Osteocyte (in vitro differentiated cells): ENCODE measurements at regions not wholly inside any gene's neighbourhood (a gene's known extent, or its start where the extent isn't known, plus 50 kb on each side); places are given as distances from the start of the nearest gene placed in this dataset.
"Not testable (repeated sequence)": the region's sequence is repeated elsewhere in the genome, so short reads cannot be mapped to it uniquely, and the experiment has no call there.

ENCODE experiments used
- DNase-seq: peaks from one replicate; pipeline ENCODE4 v3.0.0; 2021; ENCODE audit warnings: mixed read lengths; ENCODE audit not compliant: unreplicated experiment; ENCODE audit errors: extremely low spot score
- H3K27ac Mint-ChIP-seq: one replicate; pipeline ENCODE4 v1.8.0; 2021; ENCODE audit warnings: mild to moderate bottlenecking, mixed read lengths; ENCODE audit not compliant: unreplicated experiment
- H3K27me3 Mint-ChIP-seq: one replicate; pipeline ENCODE4 v1.8.0; 2021; ENCODE audit warnings: mixed read lengths; ENCODE audit not compliant: unreplicated experiment
- H3K36me3 Mint-ChIP-seq: one replicate; pipeline ENCODE4 v1.8.0; 2021; ENCODE audit warnings: mixed read lengths; ENCODE audit not compliant: unreplicated experiment
- H3K4me1 Mint-ChIP-seq: one replicate; pipeline ENCODE4 v1.8.0; 2021; ENCODE audit warnings: mixed read lengths; ENCODE audit not compliant: unreplicated experiment
- H3K4me3 Mint-ChIP-seq: one replicate; pipeline ENCODE4 v1.8.0; 2021; ENCODE audit warnings: mild to moderate bottlenecking, moderate library complexity, mixed read lengths; ENCODE audit not compliant: unreplicated experiment
- H3K9me3 Mint-ChIP-seq: one replicate; pipeline ENCODE4 v1.8.0; 2021; ENCODE audit warnings: mixed read lengths; ENCODE audit not compliant: unreplicated experiment
- CTCF ChIP-seq: fragments of 200-600 bp; sonication (generic); IDR thresholded peaks from 2 replicates; pipeline ENCODE4 v1.5.0; 2021; ENCODE audit warnings: antibody characterized with exemption, mild to moderate bottlenecking, moderate library complexity

- peaks cover 19% of the 10 kb centered on the region for H3K27me3 Mint-ChIP-seq
- no peak for DNase-seq
- H3K27ac Mint-ChIP-seq, result no peak overlapping the region
- no peaks in the 10 kb centered on the region for H3K9me3 Mint-ChIP-seq
- H3K36me3 Mint-ChIP-seq, result no peaks in the 10 kb centered on the region
- TF ChIP-seq CTCF, result no peak
- no peak overlapping the region for H3K4me3 Mint-ChIP-seq
- no peaks in the 10 kb centered on the region for H3K4me1 Mint-ChIP-seq
Observed at GRCh38 chr5:60060389-60060788, 166.9 kb upstream of the PDE4D start.

GRCh38 chr5:60056191-60056590 is 162.7 kb upstream of the PDE4D start:
- Mint-ChIP-seq H3K27ac (no peak overlapping the region), H3K4me3 (no peak overlapping the region)
- no peak for TF ChIP-seq CTCF

GRCh38 chr5:60055168-60055567 is 161.6 kb upstream of the PDE4D start:
- H3K27me3 Mint-ChIP-seq, result peaks cover 7% of the 10 kb centered on the region
- no peaks in the 10 kb centered on the region for H3K4me1 Mint-ChIP-seq
- H3K27ac Mint-ChIP-seq, result no peak overlapping the region
- TF ChIP-seq CTCF, result no peak
- H3K9me3 Mint-ChIP-seq, result peaks cover 19% of the 10 kb centered on the region
- H3K4me3 Mint-ChIP-seq, result no peak overlapping the region
- no peaks in the 10 kb centered on the region for H3K36me3 Mint-ChIP-seq
- no peak for DNase-seq

More at GRCh38 chr5:60056191-60056590, 162.7 kb upstream of the PDE4D start:
- Mint-ChIP-seq H3K36me3 (no peaks in the 10 kb centered on the region), H3K9me3 (peaks cover 11% of the 10 kb centered on the region), H3K27me3 (peaks cover 15% of the 10 kb centered on the region), H3K4me1 (no peaks in the 10 kb centered on the region)
- DNase-seq, result no peak

- H3K4me1 Mint-ChIP-seq, H3K36me3 Mint-ChIP-seq, H3K27ac Mint-ChIP-seq, DNase-seq, H3K4me3 Mint-ChIP-seq, H3K9me3 Mint-ChIP-seq: not testable (repeated sequence)
- peaks cover 13% of the 10 kb centered on the region for H3K27me3 Mint-ChIP-seq
Observed at GRCh38 chr5:60041996-60042664, 148.6 kb upstream of the PDE4D start.

- not testable (repeated sequence) for H3K4me3 Mint-ChIP-seq, H3K4me1 Mint-ChIP-seq, H3K27ac Mint-ChIP-seq, H3K36me3 Mint-ChIP-seq, DNase-seq, H3K9me3 Mint-ChIP-seq
- peaks cover 15% of the 10 kb centered on the region for H3K27me3 Mint-ChIP-seq
Observed at GRCh38 chr5:60041508-60041907, 148.0 kb upstream of the PDE4D start.

- no peak for DNase-seq
- H3K4me1 Mint-ChIP-seq, result peaks cover 2% of the 10 kb centered on the region
- no peak overlapping the region for H3K4me3 Mint-ChIP-seq
- H3K27me3 Mint-ChIP-seq, result peaks cover 8% of the 10 kb centered on the region
- H3K9me3 Mint-ChIP-seq, result no peaks in the 10 kb centered on the region
- H3K27ac Mint-ChIP-seq, result no peak overlapping the region
- H3K36me3 Mint-ChIP-seq, result no peaks in the 10 kb centered on the region
- no peak for TF ChIP-seq CTCF
Observed at GRCh38 chr5:60036192-60036938, 142.8 kb upstream of the PDE4D start.
